Activated CD8-positive, alpha-beta memory T cell treated with anti-CD3 and anti-CD28 coated beads, Interleukin-2, amount 10 ng/mL, durations not matched to agents 7 days and 5 days (primary cell): ENCODE measurements at regions not wholly inside any gene's neighbourhood (a gene's known extent, or its start where the extent isn't known, plus 50 kb on each side); places are given as distances from the start of the nearest gene placed in this dataset.

Experiments
- ATAC-seq: fragments of 150-1000 bp; cut with Tn5 transposase; one replicate; pipeline ENCODE4 v1.10.0; 2021; ENCODE audit warnings: moderate library complexity
- CTCF ChIA-PET: fragments of 350-600 bp; sonication (Branson Sonifier 250); formaldehyde crosslinking; loops from one replicate; lab custom pipeline; 2021; ENCODE audit warnings: antibody characterized with exemption; lab: Charles Lee
- DNase-seq: peaks from one replicate; pipeline ENCODE4 v3.0.0-alpha.2; 2020
- H3K27ac Mint-ChIP-seq: one replicate; pipeline ENCODE4 v1.8.0; 2021; ENCODE audit warnings: mild to moderate bottlenecking, mixed read lengths
- H3K27me3 Mint-ChIP-seq: one replicate; pipeline ENCODE4 v1.8.0; 2021; ENCODE audit warnings: mixed read lengths
- H3K36me3 Mint-ChIP-seq: one replicate; pipeline ENCODE4 v1.8.0; 2021; ENCODE audit warnings: mild to moderate bottlenecking, mixed read lengths
- H3K4me1 Mint-ChIP-seq: one replicate; pipeline ENCODE4 v1.8.0; 2021; ENCODE audit warnings: mixed read lengths
- H3K4me3 Mint-ChIP-seq: one replicate; pipeline ENCODE4 v1.8.0; 2021; ENCODE audit warnings: mild to moderate bottlenecking, moderate library complexity, mixed read lengths
- H3K9me3 Mint-ChIP-seq: one replicate; pipeline ENCODE4 v1.8.0; 2022; ENCODE audit warnings: low read depth, mixed read lengths

GRCh38 chr3:96259-96658 is 100.3 kb upstream of the CHL1 start:
- DNase-seq (no peak), ATAC-seq (no peak)
- no peaks in the 10 kb centered on the region for H3K27me3 Mint-ChIP-seq
- H3K9me3 Mint-ChIP-seq = no peaks in the 10 kb centered on the region
- H3K4me1 Mint-ChIP-seq = no peaks in the 10 kb centered on the region
- CTCF ChIA-PET = no interaction called here
- no peak overlapping the region for H3K4me3 Mint-ChIP-seq
- H3K27ac Mint-ChIP-seq = no peak overlapping the region
- no peaks in the 10 kb centered on the region for H3K36me3 Mint-ChIP-seq

GRCh38 chr3:97417-98258 is 98.9 kb upstream of the CHL1 start:
- no peaks in the 10 kb centered on the region for H3K27me3 Mint-ChIP-seq
- H3K27ac Mint-ChIP-seq = no peak overlapping the region
- no peak overlapping the region for H3K4me3 Mint-ChIP-seq
- no peaks in the 10 kb centered on the region for H3K36me3 Mint-ChIP-seq
- ATAC-seq (no peak), DNase-seq (no peak)
- no peaks in the 10 kb centered on the region for H3K9me3 Mint-ChIP-seq
- CTCF ChIA-PET = no interaction called here
- no peaks in the 10 kb centered on the region for H3K4me1 Mint-ChIP-seq

GRCh38 chr3:98259-98654 is 98.3 kb upstream of the CHL1 start:
- Mint-ChIP-seq H3K4me3 (no peak overlapping the region), H3K9me3 (no peaks in the 10 kb centered on the region), H3K27me3 (no peaks in the 10 kb centered on the region), H3K27ac (no peak overlapping the region), H3K4me1 (no peaks in the 10 kb centered on the region), H3K36me3 (no peaks in the 10 kb centered on the region)
- no peak for ATAC-seq
- CTCF ChIA-PET = no interaction called here
- no peak for DNase-seq

GRCh38 chr3:99506-99905 is 97.1 kb upstream of the CHL1 start:
- no peaks in the 10 kb centered on the region for H3K27me3 Mint-ChIP-seq
- CTCF ChIA-PET = no interaction called here
- H3K36me3 Mint-ChIP-seq = no peaks in the 10 kb centered on the region
- H3K4me3 Mint-ChIP-seq = no peak overlapping the region
- H3K4me1 Mint-ChIP-seq = no peaks in the 10 kb centered on the region
- H3K9me3 Mint-ChIP-seq = no peaks in the 10 kb centered on the region
- ATAC-seq (no peak), DNase-seq (no peak)
- no peak overlapping the region for H3K27ac Mint-ChIP-seq

DNA sequence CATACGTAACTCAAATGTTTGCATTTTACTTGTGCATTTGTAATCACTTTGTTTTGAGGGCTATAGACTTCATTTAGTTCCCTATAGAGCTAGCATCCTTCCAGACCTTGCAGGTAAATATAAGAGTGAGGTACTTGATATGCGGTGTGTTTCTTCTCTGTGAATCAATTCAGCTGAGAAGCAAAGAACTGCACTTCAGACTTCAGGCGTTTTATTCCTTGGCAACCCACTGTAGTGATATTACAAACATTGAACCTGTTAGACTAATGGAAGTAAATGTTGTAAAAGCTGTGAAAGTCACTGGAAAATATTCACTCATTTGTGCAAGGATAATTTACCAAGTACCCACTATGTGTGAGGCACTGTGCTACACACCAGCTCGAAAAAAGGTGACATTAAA is 94.1 kb upstream of the CHL1 start:
- no peak overlapping the region for H3K27ac Mint-ChIP-seq
- H3K9me3 Mint-ChIP-seq = no peaks in the 10 kb centered on the region
- no peak overlapping the region for H3K4me3 Mint-ChIP-seq
- no peaks in the 10 kb centered on the region for H3K36me3 Mint-ChIP-seq
- H3K4me1 Mint-ChIP-seq = no peaks in the 10 kb centered on the region
- no peak for ATAC-seq
- CTCF ChIA-PET = no interaction called here
- DNase-seq = no peak
- no peaks in the 10 kb centered on the region for H3K27me3 Mint-ChIP-seq

- H3K4me3 Mint-ChIP-seq = no peak overlapping the region
- no peak overlapping the region for H3K27ac Mint-ChIP-seq
These were observed 92.6 kb upstream of the CHL1 start for GRCh38 chr3:103991-104390.

DNA sequence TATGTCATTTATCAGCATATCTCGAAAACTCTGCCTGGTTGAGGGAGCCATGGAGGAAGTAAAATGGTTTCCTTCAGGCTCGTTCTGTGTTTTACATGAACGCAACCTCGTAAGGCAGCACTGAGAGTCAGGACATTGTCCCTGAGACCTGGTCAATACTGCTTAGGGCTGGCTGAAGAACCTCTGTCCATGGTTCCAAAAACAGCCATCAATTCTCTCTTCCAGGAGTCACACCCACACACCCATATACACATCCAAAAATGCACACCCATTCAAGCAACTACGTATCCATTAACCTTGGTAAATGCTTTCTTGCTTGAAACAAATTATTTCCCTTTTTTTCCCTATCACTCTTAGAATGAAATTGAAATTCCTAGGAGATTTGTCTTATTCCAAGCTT is 91.0 kb upstream of the CHL1 start:
- H3K4me3 Mint-ChIP-seq = no peak overlapping the region
- no peaks in the 10 kb centered on the region for H3K9me3 Mint-ChIP-seq
- DNase-seq (no peak), ATAC-seq (no peak)
- H3K27ac Mint-ChIP-seq = no peak overlapping the region
- CTCF ChIA-PET = no interaction called here
- H3K4me1 Mint-ChIP-seq = no peaks in the 10 kb centered on the region
- no peaks in the 10 kb centered on the region for H3K36me3 Mint-ChIP-seq
- H3K27me3 Mint-ChIP-seq = no peaks in the 10 kb centered on the region

More at GRCh38 chr3:103991-104390, 92.6 kb upstream of the CHL1 start:
- no peak for DNase-seq
- Mint-ChIP-seq H3K9me3 (no peaks in the 10 kb centered on the region), H3K4me1 (no peaks in the 10 kb centered on the region), H3K36me3 (no peaks in the 10 kb centered on the region), H3K27me3 (no peaks in the 10 kb centered on the region)
- ATAC-seq = no peak
- CTCF ChIA-PET = no interaction called here

DNA sequence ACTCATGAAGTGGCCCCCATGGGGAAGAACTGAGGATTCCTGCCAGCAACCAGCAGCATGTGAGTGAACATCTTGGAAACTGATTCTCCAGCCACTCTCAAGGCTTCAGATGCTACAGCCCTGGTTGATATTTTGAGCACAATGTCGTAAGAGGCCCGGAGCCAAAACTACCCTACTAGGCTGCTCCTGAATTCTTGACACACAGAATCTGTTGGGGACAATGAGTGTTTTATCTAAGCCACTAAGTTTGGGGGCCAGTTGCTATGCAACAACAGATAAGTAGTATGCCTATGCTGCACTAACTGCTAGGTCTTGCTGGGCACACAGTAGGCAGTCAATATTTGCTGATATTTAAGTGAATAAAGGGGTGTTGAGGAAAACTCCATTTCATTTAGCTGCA is 89.9 kb upstream of the CHL1 start:
- no peaks in the 10 kb centered on the region for H3K36me3 Mint-ChIP-seq
- CTCF ChIA-PET = no interaction called here
- H3K27ac Mint-ChIP-seq = no peak overlapping the region
- no peaks in the 10 kb centered on the region for H3K27me3 Mint-ChIP-seq
- no peak for ATAC-seq
- H3K4me1 Mint-ChIP-seq = no peaks in the 10 kb centered on the region
- H3K4me3 Mint-ChIP-seq = no peak overlapping the region
- no peak for DNase-seq
- no peaks in the 10 kb centered on the region for H3K9me3 Mint-ChIP-seq

DNA sequence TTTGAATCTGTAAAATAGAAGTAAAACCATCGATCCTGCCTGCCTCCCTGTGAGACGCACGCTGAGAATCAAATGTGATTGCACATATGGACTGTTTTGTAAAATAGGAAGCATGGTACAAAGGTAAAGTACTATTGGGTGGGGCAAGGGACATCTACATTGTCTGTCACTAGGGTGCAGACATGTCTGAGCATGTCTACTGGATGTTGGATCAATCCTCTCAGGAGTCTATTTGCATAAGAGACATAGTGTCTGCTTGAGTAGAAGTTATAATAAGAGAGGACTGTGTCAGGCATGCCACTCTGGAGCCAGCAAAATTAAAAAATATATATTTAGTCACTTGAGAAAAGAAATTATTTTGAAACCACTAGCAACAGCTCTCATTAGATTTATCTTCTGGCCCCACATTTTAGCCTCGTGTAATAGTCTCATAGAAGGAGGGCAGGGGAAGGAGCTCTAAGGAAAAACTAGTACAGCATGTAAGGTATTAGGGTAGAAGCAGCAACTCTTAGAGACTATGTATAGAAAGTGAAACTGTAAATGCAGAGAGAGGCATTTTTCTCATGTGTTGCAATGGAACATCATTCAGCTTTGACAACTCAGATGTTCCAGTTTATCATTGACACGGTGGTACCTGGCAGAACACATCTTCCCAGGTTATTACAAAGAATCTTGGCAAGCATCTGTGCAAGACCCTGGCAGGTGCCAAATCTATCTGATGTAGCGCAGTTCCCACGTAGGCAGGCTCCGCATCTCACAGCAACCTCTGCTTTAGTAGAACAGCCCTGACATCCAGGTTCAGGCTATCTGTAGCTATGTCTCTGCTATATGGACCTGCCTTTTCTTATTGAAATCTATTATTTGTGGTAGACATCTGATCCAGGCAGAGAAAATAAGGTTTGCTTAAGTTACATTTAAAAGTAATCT is 85.2 kb upstream of the CHL1 start:
- Mint-ChIP-seq H3K9me3 (no peaks in the 10 kb centered on the region), H3K27ac (no peak overlapping the region), H3K4me1 (no peaks in the 10 kb centered on the region), H3K36me3 (no peaks in the 10 kb centered on the region), H3K27me3 (no peaks in the 10 kb centered on the region), H3K4me3 (no peak overlapping the region)
- no peak for ATAC-seq
- CTCF ChIA-PET = interaction anchor here (0.6 kb wide), 1 partner anchor 394 kb away, joined by 3 read pairs; no protein-coding TSS in a partner anchor
- no peak for DNase-seq

GRCh38 chr3:112773-113172 is 83.8 kb upstream of the CHL1 start:
- Mint-ChIP-seq H3K4me1 (no peaks in the 10 kb centered on the region), H3K4me3 (no peak overlapping the region), H3K27ac (no peak overlapping the region), H3K36me3 (no peaks in the 10 kb centered on the region), H3K9me3 (no peaks in the 10 kb centered on the region), H3K27me3 (no peaks in the 10 kb centered on the region)
- DNase-seq (no peak), ATAC-seq (no peak)
- CTCF ChIA-PET = no interaction called here

DNA sequence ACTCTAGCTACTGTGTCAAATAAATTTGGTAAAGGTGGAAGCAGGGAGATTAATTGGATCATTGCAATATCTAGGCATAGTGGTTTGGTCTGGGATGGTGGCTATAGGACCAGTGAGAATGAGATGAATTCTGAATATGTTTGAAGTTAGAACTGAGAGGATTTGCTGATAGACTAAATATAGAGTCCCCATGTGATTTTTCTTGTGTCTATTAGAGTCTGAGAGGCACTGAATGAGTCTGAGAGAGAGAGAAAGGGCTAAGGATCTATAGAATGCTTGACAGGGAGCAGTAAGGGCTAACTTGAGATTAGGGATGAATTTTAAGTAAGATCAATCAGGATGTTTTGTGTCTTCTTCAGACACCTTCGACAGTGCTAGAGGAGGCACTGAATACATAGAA is 77.9 kb upstream of the CHL1 start:
- H3K36me3 Mint-ChIP-seq = no peaks in the 10 kb centered on the region
- no peak overlapping the region for H3K4me3 Mint-ChIP-seq
- no peaks in the 10 kb centered on the region for H3K27me3 Mint-ChIP-seq
- CTCF ChIA-PET = no interaction called here
- H3K9me3 Mint-ChIP-seq = no peaks in the 10 kb centered on the region
- DNase-seq (no peak), ATAC-seq (no peak)
- H3K27ac Mint-ChIP-seq = no peak overlapping the region
- no peaks in the 10 kb centered on the region for H3K4me1 Mint-ChIP-seq

DNA sequence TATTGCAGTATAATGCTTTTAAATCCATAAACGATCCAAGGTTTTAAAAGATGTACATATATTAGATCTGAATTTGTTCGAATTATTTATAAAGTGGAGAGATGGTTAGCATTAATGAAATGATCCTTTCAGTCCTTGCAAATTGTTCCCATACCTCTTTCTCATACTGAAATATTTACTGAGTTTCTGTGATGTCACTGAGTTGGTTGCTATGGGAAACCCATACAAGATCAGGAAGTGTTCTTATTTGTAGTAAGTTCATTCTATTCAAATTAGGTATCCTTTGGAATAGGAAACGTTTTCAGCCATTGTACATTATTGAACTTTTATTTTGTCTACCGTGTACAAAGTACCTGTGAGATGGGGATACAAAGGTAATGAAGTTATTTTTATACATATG is 73.2 kb upstream of the CHL1 start:
- Mint-ChIP-seq H3K4me1 (no peaks in the 10 kb centered on the region), H3K4me3 (no peak overlapping the region), H3K27me3 (no peaks in the 10 kb centered on the region), H3K27ac (no peak overlapping the region), H3K36me3 (no peaks in the 10 kb centered on the region), H3K9me3 (no peaks in the 10 kb centered on the region)
- ATAC-seq (no peak), DNase-seq (no peak)
- CTCF ChIA-PET = no interaction called here

DNA sequence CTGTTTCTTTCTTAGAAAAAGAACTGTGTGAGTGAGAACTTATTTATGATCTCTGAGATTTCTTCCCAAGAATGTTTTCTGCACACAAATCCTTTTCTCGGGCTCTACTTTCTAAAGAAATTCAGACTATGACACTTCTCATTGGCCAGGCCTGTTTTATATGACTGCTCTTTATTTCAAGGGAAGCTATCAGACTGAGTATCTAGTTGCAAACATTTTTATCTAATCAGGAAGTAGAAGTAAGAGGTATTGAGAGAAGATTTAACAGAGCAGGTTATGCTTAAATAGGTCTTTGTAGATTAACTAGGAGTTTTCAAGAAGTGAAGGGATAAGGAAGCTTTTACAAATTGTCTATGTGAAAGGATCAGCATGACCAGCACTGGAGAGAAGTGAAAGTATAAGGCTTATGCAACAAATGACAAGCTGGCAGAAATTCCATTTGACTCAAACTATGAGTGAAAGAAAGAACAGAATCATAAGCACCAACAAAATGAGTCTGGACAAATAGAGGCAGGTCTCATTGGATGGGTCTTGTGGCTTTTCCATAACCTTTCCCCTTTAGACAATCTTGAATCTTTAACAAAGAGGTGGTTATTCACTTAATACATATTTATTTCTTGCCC is 71.9 kb upstream of the CHL1 start:
- H3K4me1 Mint-ChIP-seq = no peaks in the 10 kb centered on the region
- no peaks in the 10 kb centered on the region for H3K9me3 Mint-ChIP-seq
- H3K4me3 Mint-ChIP-seq = no peak overlapping the region
- H3K27ac Mint-ChIP-seq = no peak overlapping the region
- ATAC-seq (no peak), DNase-seq (no peak)
- H3K27me3 Mint-ChIP-seq = no peaks in the 10 kb centered on the region
- H3K36me3 Mint-ChIP-seq = no peaks in the 10 kb centered on the region
- CTCF ChIA-PET = no interaction called here
